Activated CD8-positive, alpha-beta memory T cell treated with anti-CD3 and anti-CD28 coated beads, Interleukin-2, amount 50 U/mL, for 1 hour (primary cell): ENCODE measurements at regions not wholly inside any gene's neighbourhood (a gene's known extent, or its start where the extent isn't known, plus 50 kb on each side); places are given as distances from the start of the nearest gene placed in this dataset.

Source experiments
- DNase-seq: peaks from one replicate; pipeline ENCODE4 v3.0.0-alpha.2; 2020; ENCODE audit errors: extremely low read depth

DNA sequence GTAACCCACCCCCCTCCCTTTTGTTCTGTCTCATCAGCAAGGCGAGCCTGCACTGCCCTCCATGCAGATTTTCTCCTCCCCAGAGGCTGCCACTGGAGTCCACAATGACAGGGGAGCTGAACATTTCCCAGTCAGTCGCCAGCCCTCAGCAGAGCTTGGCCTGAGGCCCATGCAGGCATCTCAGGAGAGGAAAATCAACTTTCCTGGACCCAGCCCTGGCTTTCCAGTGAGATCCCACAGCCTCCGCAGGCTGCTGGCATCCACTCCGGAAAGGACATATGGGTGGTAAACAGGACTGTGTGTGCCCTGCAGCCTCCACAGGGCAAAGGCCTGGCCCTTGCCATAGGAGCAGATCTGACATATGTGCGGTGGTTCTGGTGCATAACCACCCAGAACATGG, 253.8 kb downstream of the TNS1 start:
- DNase-seq = no peak

- no peak for DNase-seq
Measured at GRCh38 chr2:217746808-217747207, 256.0 kb downstream of the TNS1 start.

DNA sequence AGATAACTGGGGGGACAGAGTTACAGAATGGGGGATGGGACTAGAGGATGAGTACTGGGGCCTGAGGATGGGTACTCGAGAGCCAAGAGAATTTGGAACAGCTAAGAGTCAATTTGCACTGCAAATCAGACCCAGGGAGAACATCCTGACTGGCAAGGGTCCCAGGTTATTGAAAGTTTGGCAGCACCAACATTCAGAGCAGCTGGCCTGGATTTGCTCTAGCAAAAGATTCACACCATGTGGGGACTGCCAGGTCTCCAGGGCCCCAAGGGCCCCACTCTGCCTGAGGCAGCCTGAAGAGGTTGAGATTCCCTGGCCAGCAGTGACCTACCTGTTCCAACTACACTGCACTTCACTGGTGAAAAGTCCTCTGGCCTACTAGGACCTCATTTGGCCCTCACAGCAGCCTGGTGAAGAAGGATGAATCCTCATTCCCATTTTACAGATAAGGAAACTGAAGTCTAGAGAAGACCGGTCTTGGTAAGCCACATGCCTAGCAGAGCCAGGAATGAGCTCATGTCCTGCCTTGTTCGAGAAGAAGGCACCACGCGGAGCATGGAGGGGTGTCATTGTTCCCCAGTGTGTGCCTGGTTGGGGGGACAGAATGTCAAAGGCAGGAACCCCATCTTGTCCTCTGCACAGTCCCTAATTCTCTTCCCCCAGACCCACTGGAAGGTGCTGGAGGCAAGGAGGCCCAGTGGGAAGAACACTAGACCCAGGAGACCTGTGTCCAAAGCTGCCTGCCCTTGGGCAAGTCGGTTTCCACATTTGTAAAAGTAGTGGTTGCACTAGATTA, 258.6 kb downstream of the TNS1 start:
- no peak for DNase-seq

GRCh38 chr2:217743407-217743806, 259.4 kb downstream of the TNS1 start:
- no peak for DNase-seq

GRCh38 chr2:217742841-217743240, 260.0 kb downstream of the TNS1 start:
- DNase-seq = no peak

DNA sequence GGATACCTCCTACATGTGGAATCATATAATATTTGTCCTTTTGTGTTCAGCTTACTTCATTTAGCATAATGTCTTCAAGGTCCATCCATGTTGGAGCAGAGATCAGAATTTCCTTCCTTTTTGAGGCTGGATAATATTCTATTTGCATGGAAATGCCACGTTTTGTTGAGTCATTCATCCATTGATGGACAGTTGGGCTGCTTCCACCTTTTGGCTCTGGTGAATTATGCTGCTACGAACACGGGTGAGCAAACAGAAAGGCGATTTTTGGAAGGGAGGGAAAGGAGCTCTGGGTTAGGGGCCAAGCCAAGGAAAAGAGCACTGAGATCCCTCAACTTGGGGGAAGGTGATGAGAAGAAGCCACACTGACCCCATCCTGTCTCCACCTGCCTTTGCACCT, 260.5 kb downstream of the TNS1 start:
- no peak for DNase-seq

GRCh38 chr2:217741381-217741955, 261.3 kb downstream of the TNS1 start:
- DNase-seq = no peak

DNA sequence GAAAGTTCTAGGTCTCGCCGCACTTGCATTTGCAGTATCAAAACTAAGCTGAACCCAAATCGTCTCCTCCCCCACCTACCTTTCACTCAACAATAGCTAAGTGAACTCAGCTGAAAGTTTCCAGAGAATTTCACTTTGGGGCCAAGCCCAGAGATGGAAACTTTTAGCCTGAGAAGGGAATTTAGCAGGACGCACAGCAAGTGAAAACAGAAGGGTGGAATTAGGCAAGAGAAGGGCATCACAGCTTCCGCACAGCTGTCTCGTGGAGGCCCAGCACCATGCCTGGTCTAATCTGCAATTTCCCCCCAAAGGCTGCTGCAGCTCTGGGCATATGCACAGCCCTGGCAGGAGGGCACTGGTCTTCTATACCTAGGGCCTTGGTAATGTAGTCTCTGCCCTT, 262.0 kb downstream of the TNS1 start:
- DNase-seq = no peak

- DNase-seq = no peak
Measured at GRCh38 chr2:217740178-217740577, 262.6 kb downstream of the TNS1 start.

- DNase-seq = no peak
Measured at GRCh38 chr2:217739741-217740140, 263.1 kb downstream of the TNS1 start.

GRCh38 chr2:217738061-217738460, 264.7 kb downstream of the TNS1 start:
- DNase-seq = no peak

DNA sequence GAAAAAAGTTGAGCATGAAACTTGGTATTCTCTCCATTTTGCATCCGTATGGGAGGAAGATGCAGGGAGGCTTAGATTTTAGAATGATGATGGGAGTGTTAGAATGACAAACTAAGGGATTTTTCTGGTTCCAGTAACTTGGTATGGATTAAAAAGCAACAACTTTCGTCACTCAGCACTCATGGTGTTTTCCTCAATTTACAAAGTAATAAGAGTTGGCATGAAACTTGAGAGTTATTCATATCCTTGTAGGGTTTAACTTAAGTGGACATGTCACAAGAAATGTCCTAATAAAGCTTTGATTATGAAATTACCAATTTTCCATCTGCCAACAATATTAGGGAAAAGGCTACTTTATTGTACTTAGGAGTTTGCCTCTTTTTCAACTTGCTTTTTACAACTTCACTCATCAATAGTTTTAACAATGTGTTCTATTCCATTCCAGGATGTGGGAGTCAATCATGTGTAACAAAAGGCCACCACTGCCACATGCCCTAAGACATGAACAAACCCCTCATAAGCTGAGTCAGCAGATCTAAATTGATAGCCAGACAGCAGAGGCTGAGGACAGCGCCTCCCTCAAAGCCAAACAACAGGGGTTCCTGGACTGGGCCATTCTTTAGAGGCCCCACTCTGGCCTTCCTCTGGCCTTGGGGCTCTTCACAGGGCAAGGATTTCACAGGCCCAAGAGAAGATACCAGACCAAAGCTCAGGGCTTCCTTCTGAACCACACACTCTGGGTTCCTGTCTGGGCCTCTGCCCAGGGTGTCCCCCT, 265.8 kb downstream of the TNS1 start:
- DNase-seq = no peak

- no peak for DNase-seq
Measured at GRCh38 chr2:217735899-217736298, 266.9 kb downstream of the TNS1 start.

DNA sequence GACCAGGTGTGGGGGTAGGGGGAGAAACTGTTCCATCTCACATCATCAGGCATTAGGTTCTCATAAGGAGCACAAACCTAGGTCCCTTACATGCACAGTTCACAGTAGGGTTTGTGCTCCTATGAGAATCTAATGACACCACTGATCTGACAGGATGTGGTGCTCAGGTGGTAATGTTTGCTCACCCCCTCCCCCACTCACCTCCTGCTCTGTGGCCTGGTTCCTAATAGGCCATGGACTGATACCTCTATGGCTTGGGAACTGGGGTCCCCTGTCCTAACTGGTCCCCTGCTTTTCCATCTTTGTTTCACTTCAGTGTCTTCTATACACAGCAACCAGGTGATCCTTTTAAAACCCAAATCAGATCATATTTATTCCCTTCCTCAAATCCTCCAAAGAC, 267.8 kb downstream of the TNS1 start:
- DNase-seq = no peak

DNA sequence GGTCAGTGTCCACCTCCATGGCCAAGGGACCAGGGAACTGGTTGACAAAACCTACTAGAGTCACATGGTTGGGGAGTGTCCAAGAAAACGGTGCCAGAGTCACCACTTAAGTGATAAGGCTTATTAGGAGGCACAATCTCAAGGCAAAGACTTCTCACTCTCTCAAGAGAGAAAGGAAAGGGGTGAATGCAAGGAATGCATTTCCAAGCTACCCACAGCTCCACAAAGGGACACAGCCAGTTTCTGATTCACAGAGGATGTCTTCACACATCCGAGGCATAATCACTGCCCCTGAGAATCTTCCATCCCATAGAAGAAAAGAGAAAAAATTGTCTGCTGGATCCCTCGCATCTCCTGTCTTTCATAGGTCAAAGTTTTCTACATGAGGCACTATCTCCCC, 269.3 kb downstream of the TNS1 start:
- no peak for DNase-seq

GRCh38 chr2:217732992-217733391, 269.8 kb downstream of the TNS1 start:
- no peak for DNase-seq

DNA sequence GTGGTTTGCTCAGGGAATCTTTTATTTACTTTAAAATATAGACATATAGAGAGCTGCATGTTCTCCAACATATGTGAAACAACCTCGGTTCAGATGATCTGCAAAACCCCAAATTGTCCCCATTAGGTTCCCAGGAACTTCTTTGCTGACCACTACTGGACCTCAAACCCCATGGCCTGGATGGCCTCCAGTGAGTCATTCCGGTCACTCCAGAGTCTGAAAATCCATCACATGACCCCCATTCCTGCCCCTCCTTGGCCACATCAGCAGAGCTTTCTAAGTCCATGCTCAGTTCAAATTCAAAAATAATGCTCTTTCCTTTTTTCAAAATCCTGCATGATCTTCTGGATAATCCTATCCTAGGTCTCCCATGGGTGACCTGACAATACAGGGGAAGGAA, 271.0 kb downstream of the TNS1 start:
- DNase-seq = no peak

DNA sequence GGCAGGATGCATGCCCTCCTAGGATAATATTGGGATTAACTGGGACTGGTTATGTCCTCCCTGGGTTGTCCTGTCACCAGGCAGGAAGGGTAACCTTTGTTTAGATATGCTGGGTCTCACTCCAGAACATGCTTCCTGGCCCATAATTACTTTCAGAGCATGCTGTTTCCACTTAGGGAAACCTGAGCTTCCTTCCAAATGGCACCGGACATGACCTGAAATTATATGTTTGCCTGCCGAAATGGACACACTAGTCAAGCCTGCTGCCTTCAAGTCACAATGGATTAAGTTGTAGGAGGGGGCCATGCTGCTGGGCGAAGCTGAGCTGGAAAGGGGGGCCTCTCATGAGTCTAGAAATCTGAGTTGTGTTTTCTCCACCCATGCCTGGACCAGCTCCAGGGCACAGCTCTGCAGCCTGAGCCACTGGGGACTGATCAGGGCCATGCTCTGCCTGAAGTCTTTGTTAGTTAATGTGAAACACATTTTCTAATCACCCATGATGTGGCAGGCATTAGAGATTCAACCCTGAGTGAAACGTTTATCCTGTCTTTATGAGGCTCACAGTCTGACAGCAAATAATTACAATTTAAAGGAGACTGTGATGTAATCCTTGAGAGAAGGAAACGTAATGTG, 273.3 kb downstream of the TNS1 start:
- DNase-seq = no peak

DNA sequence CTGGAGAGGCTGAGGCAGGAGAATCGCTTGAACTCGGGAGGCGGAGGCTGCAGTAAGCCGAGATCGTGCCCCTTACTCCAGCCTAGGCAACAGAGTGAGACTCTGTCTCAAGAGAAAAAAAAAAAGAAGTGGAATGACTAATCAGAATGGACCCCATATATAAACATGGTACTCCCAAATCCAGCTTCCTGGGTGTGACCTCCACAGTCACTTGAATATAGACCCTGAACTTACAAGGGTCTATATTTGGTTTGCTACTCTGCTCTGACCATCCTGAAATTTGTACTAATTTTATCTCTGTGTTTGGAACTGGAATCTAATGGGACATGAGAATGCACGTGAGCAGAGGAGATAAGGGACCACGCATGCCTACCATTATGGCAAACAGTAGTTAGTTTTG, 275.0 kb downstream of the TNS1 start:
- DNase-seq = no peak

DNA sequence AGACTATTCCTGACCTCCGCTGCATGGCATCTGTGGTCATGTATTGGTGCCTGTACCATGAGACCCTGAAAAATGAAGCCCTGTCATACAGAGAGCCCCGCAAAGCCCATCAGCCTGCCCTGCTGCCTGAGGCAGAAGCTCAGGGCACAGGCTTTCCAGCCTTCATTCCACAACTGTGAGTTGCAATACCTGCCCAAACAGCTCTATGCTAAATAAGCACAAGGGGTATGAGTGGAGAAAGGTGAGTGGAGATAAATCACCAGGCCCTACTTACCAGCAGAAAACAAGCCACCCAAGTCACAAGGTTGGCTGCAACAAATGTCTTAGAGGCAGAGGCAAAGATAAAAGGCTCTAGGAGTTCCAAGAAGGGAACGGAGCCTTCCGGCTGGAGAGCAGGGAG, 277.4 kb downstream of the TNS1 start:
- DNase-seq = no peak

- DNase-seq = no peak
Measured at GRCh38 chr2:217724471-217724870, 278.3 kb downstream of the TNS1 start.

- DNase-seq = no peak
Measured at GRCh38 chr2:217723981-217724380, 278.8 kb downstream of the TNS1 start.
